ENCODE measurements at regions not wholly inside any gene's neighbourhood (a gene's known extent, or its start where the extent isn't known, plus 50 kb on each side); places are given as distances from the start of the nearest gene placed in this dataset.

- intact Hi-C loops (cut with DNase I) = no loop called here
- no peak for DNase-seq (ENCODE audit: low spot score in 2 of 2)
- no peak overlapping the region for H3K4me3 ChIP-seq
- H3K9me3 ChIP-seq = no peaks in the 10 kb centered on the region
- H3K27ac ChIP-seq = no peak overlapping the region
- H3K36me3 ChIP-seq = no peaks in the 10 kb centered on the region
- H3K4me1 ChIP-seq = no peaks in the 10 kb centered on the region
- no peak for TF ChIP-seq CTCF (IDR thresholded peaks at IDR 0.05)
- no peaks in the 10 kb centered on the region for H3K27me3 ChIP-seq
These were observed 215.1 kb downstream of the PTPRU start for GRCh38 chr1:29451368-29451892.

GRCh38 chr1:29450591-29450990 lies 214.3 kb downstream of the PTPRU start:
- no peaks in the 10 kb centered on the region for H3K36me3 ChIP-seq
- intact Hi-C loops (cut with DNase I) = no loop called here
- no peaks in the 10 kb centered on the region for H3K4me1 ChIP-seq
- H3K9me3 ChIP-seq = no peaks in the 10 kb centered on the region
- no peaks in the 10 kb centered on the region for H3K27me3 ChIP-seq
- TF ChIP-seq CTCF (IDR thresholded peaks at IDR 0.05) = no peak
- H3K4me3 ChIP-seq = no peak overlapping the region
- no peak for DNase-seq (ENCODE audit: low spot score in 2 of 2)
- H3K27ac ChIP-seq = no peak overlapping the region

- DNase-seq (ENCODE audit: low spot score in 2 of 2) = no peak
- intact Hi-C loops (cut with DNase I) = no loop called here
These were observed 212.3 kb downstream of the PTPRU start for GRCh38 chr1:29448456-29449235.

GRCh38 chr1:29447368-29447767 lies 211.0 kb downstream of the PTPRU start:
- no peaks in the 10 kb centered on the region for H3K27me3 ChIP-seq
- no peak for TF ChIP-seq CTCF (IDR thresholded peaks at IDR 0.05)
- H3K4me3 ChIP-seq = no peak overlapping the region
- no peaks in the 10 kb centered on the region for H3K36me3 ChIP-seq
- no peaks in the 10 kb centered on the region for H3K9me3 ChIP-seq
- no peak overlapping the region for H3K27ac ChIP-seq
- H3K4me1 ChIP-seq = no peaks in the 10 kb centered on the region
- no peak for DNase-seq (ENCODE audit: low spot score in 2 of 2)
- intact Hi-C loops (cut with DNase I) = no loop called here

More at GRCh38 chr1:29448456-29449235, 212.3 kb downstream of the PTPRU start:
- TF ChIP-seq CTCF (IDR thresholded peaks at IDR 0.05) = no peak
- no peak overlapping the region for H3K27ac ChIP-seq
- no peaks in the 10 kb centered on the region for H3K36me3 ChIP-seq
- no peak overlapping the region for H3K4me3 ChIP-seq
- H3K4me1 ChIP-seq = no peaks in the 10 kb centered on the region
- H3K27me3 ChIP-seq = no peaks in the 10 kb centered on the region
- no peaks in the 10 kb centered on the region for H3K9me3 ChIP-seq

DNA sequence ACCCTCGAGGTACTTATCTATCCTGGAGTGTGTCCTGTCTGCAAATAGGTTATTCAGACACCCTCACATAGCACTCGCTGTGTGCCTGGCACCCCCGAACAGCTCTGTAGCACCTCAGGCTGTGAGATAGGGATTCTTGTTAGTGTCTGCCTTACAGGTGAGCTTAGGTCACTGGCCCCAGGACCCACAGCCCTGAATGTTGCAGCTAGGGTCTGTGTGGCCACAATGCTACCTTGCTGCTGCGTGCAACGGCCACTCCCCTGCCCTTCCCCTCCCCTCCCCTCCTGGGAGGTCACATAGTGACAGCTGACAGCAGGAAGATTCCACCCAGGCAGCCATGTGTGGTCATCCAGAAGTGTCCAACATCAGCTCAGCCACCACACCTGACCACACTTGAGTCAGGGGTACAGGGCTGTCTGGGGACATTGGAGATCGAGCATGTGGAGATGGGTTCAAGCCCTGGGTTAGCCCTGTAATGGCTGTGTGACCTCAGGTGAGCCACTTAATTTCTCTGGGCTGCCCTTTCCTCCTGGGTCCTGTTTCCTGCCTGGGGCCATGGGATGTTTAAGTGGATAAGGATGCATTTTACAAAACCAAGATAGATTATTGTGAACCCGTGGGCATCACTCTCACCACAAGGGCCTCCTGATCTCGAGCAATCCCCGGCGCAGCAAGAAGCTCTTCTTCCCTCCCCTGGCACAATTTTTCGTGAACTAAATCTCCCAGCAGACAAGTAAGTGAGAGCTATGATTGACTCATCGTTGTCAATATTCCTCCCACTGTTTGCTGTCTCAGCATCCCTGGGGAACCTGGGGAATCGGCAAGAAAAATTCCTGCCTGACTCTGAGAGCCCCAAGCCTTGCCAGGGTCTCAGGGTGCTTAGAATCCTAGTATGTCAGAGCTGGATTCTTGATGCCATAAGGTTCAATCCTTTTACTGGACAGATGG lies 208.7 kb downstream of the PTPRU start:
- H3K27ac ChIP-seq = no peak overlapping the region
- no peak for TF ChIP-seq CTCF (IDR thresholded peaks at IDR 0.05)
- no peak overlapping the region for H3K4me3 ChIP-seq
- no peaks in the 10 kb centered on the region for H3K27me3 ChIP-seq
- no peaks in the 10 kb centered on the region for H3K4me1 ChIP-seq
- no peaks in the 10 kb centered on the region for H3K36me3 ChIP-seq
- intact Hi-C loops (cut with DNase I) = no loop called here
- no peaks in the 10 kb centered on the region for H3K9me3 ChIP-seq
- DNase-seq (ENCODE audit: low spot score in 2 of 2) = peak in 1 of 2 donors; percentile 49
